ENCODE measurements at regions not wholly inside any gene's neighbourhood (a gene's known extent, or its start where the extent isn't known, plus 50 kb on each side); places are given as distances from the start of the nearest gene placed in this dataset.

GRCh38 chr9:95777136-95777535, 98.4 kb upstream of the ERCC6L2 start:
- ATAC-seq (ENCODE audit: insufficient read depth, low FRiP score) (no peak), DNase-seq (peak in 1 of 3 donors; percentile 31)
- H3K9me3 ChIP-seq (ENCODE audit: control insufficient read depth in 4 of 4, insufficient read depth in 3 of 4, low read length in 3 of 4): peaks cover 0 to 5% (median 0%) of the 10 kb centered on the region in 4 donors
- H3K36me3 ChIP-seq (ENCODE audit: control insufficient read depth in 4 of 4, insufficient read depth in 4 of 4, low read length in 4 of 4): no peaks in the 10 kb centered on the region
- H3K27ac ChIP-seq (ENCODE audit: low read depth in 1 of 2, low read length in 1 of 2): no peak overlapping the region
- no peak overlapping the region for H3K4me3 ChIP-seq
- TF ChIP-seq CTCF (IDR thresholded peaks at IDR 0.05; ENCODE audit: control extremely low read depth, extremely low read depth): no peak
- H3K9ac ChIP-seq (ENCODE audit: insufficient read depth in 1 of 2, low read length in 2 of 2): no peak overlapping the region
- no peaks in the 10 kb centered on the region for H3K27me3 ChIP-seq (ENCODE audit: control insufficient read depth in 3 of 3, insufficient read depth in 3 of 3, low read length in 2 of 3)
- H3K4me1 ChIP-seq (ENCODE audit: control insufficient read depth in 5 of 5, insufficient read depth in 5 of 5, low read length in 5 of 5): peaks cover 0 to 38% (median 7%) of the 10 kb centered on the region in 5 donors

- H3K9me3 ChIP-seq (ENCODE audit: control insufficient read depth in 4 of 4, insufficient read depth in 3 of 4, low read length in 3 of 4): peaks cover 0 to 5% (median 0%) of the 10 kb centered on the region in 4 donors
- no peaks in the 10 kb centered on the region for H3K36me3 ChIP-seq (ENCODE audit: control insufficient read depth in 4 of 4, insufficient read depth in 4 of 4, low read length in 4 of 4)
- DNase-seq (peak in 2 of 3 donors; percentile 79 to 80), ATAC-seq (ENCODE audit: insufficient read depth, low FRiP score) (no peak)
- H3K4me1 ChIP-seq (ENCODE audit: control insufficient read depth in 5 of 5, insufficient read depth in 5 of 5, low read length in 5 of 5): peaks cover 0 to 47% (median 11%) of the 10 kb centered on the region in 5 donors
- no peak for TF ChIP-seq CTCF (IDR thresholded peaks at IDR 0.05; ENCODE audit: control extremely low read depth, extremely low read depth)
- no peaks in the 10 kb centered on the region for H3K27me3 ChIP-seq (ENCODE audit: control insufficient read depth in 3 of 3, insufficient read depth in 3 of 3, low read length in 2 of 3)
- H3K4me3 ChIP-seq: no peak overlapping the region
- H3K9ac ChIP-seq (ENCODE audit: insufficient read depth in 1 of 2, low read length in 2 of 2): no peak overlapping the region
- H3K27ac ChIP-seq (ENCODE audit: low read depth in 1 of 2, low read length in 1 of 2): no peak overlapping the region
These were observed 99.3 kb upstream of the ERCC6L2 start for GRCh38 chr9:95776176-95776575.

GRCh38 chr9:95775191-95775590, 100.3 kb upstream of the ERCC6L2 start:
- Histone ChIP-seq H3K27me3 (ENCODE audit: control insufficient read depth in 3 of 3, insufficient read depth in 3 of 3, low read length in 2 of 3) (no peaks in the 10 kb centered on the region), H3K9ac (ENCODE audit: insufficient read depth in 1 of 2, low read length in 2 of 2) (no peak overlapping the region), H3K36me3 (ENCODE audit: control insufficient read depth in 4 of 4, insufficient read depth in 4 of 4, low read length in 4 of 4) (no peaks in the 10 kb centered on the region), H3K4me1 (ENCODE audit: control insufficient read depth in 5 of 5, insufficient read depth in 5 of 5, low read length in 5 of 5) (peaks cover 0 to 57% (median 11%) of the 10 kb centered on the region in 5 donors), H3K27ac (ENCODE audit: low read depth in 1 of 2, low read length in 1 of 2) (no peak overlapping the region), H3K4me3 (no peak overlapping the region), H3K9me3 (ENCODE audit: control insufficient read depth in 4 of 4, insufficient read depth in 3 of 4, low read length in 3 of 4) (peaks cover 0 to 2% (median 0%) of the 10 kb centered on the region in 4 donors)
- ATAC-seq (ENCODE audit: insufficient read depth, low FRiP score) (no peak), DNase-seq (no peak)
- no peak for TF ChIP-seq CTCF (IDR thresholded peaks at IDR 0.05; ENCODE audit: control extremely low read depth, extremely low read depth)
- WGBS, 2 donors: 90 to 97% methylated on average over 5 of the region's 5 CpGs

- WGBS, 2 donors: 62 to 77% methylated on average over 3 of the region's 3 CpGs
These were observed 102.5 kb upstream of the ERCC6L2 start for GRCh38 chr9:95773053-95773418.

More at GRCh38 chr9:95773053-95773418, 102.5 kb upstream of the ERCC6L2 start:
- Histone ChIP-seq H3K27ac (ENCODE audit: low read depth in 1 of 2, low read length in 1 of 2) (peak overlapping the region in 1 of 2 donors; percentile 80), H3K9ac (ENCODE audit: insufficient read depth in 1 of 2, low read length in 2 of 2) (no peak overlapping the region), H3K9me3 (ENCODE audit: control insufficient read depth in 4 of 4, insufficient read depth in 3 of 4, low read length in 3 of 4) (peaks cover 0 to 2% (median 0%) of the 10 kb centered on the region in 4 donors), H3K4me1 (ENCODE audit: control insufficient read depth in 5 of 5, insufficient read depth in 5 of 5, low read length in 5 of 5) (peaks cover 0 to 52% (median 11%) of the 10 kb centered on the region in 5 donors), H3K4me3 (no peak overlapping the region), H3K36me3 (ENCODE audit: control insufficient read depth in 4 of 4, insufficient read depth in 4 of 4, low read length in 4 of 4) (no peaks in the 10 kb centered on the region), H3K27me3 (ENCODE audit: control insufficient read depth in 3 of 3, insufficient read depth in 3 of 3, low read length in 2 of 3) (no peaks in the 10 kb centered on the region)
- ATAC-seq (ENCODE audit: insufficient read depth, low FRiP score): no peak
- DNase-seq: peak in 2 of 3 donors; percentile 47 to 71
- TF ChIP-seq CTCF (IDR thresholded peaks at IDR 0.05; ENCODE audit: control extremely low read depth, extremely low read depth): no peak
